GM19035 (cell line): ENCODE measurements at regions not wholly inside any gene's neighbourhood (a gene's known extent, or its start where the extent isn't known, plus 50 kb on each side); places are given as distances from the start of the nearest gene placed in this dataset.

Experiments used
- ATAC-seq: cut with Tn5 transposase; IDR thresholded peaks from one replicate; pipeline ENCODE4 v1.9.1; 2021; ENCODE audit not compliant: unreplicated experiment

DNA sequence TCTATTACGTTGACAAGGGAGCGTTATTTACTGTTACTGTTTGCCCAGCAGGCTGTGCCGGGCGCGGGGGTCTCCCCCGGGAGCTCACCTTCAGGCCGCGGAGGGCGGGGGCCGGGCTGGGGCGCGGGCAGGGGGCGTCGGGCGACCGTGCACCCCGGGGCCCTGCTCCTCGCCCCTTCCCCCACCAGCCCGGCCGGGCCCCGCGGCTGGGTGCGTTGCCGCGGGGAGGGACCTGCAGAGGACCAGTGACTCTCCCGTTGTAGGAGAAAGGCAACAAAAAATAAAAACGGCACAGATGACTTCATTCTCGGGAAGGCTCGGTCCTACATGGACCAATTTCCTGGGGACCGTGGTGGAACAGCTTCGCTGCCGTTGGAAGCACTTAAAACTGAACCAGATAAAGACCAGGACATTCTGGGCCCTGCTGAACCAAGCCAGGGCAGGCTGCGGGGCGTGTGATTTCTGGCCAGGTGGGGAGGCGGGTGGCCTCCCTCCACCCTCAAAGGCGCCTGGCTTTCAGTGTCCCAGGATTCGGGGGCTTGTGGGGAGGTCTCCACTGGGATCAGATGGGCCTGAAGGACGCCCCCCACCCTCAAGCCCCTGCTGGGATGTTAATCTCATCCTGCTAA is 57.4 kb downstream of the IGLL1 start:
- no peak for ATAC-seq

DNA sequence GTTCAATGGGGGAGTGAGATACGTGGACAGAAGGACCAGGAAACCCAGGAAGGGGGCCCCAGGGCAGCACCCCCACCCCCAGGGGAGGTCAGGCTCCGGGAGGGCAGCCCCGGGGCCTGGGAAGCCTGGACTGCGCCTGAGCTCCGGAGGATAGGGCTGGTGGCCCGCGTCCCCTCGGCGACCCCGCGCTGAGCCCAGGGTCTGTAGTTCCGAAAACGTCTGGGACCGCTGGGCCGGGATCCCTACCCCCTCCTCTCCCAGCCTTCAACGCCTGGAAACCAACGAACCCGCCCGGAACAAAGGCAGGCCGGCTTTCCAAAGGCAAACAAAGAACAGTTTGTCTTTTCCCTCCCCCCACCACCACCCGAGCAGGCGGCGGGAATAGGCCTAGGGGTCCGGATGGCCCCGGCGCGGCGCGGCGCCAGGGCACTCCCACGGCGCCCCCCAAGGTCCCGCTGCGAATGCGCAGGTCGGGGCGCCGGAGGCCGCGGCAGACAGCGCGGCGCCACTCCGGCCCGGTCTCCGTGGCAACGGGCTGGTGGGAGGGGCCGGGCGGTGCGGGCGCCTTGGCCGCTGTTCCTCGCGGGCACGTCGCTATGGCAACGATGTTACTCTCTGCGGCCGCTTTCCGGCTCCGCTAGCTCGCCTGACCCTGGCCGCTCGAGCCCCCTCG is 58.5 kb downstream of the IGLL1 start:
- ATAC-seq, result peak; percentile 81

DNA sequence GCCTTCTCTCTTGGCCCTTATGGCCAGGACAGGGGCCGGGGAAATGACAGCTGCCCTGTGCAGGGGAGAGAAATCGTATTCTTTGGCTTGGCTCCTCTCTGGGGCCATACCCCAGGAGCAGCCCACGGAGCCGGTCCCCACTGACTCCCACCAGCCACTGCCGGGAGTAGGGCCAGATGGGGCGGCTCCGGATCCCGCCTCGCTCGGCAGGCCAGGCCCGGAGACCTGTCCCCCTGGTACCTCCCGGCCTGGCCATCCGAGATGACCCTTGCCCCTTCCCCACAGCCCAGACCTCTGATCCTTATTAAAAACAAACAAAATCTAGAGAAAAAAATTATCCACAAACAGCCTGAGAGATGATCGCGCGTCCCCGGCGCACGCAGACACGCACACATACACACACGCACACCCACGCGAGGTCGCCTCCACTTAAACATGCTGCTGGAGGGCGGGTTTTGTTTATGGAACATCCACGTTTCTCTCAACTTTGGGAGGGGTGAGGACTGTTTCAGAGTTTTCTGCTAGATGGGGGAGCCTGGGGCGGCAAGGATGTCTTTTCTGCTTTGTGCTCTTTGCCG is 59.1 kb downstream of the IGLL1 start:
- no peak for ATAC-seq

DNA sequence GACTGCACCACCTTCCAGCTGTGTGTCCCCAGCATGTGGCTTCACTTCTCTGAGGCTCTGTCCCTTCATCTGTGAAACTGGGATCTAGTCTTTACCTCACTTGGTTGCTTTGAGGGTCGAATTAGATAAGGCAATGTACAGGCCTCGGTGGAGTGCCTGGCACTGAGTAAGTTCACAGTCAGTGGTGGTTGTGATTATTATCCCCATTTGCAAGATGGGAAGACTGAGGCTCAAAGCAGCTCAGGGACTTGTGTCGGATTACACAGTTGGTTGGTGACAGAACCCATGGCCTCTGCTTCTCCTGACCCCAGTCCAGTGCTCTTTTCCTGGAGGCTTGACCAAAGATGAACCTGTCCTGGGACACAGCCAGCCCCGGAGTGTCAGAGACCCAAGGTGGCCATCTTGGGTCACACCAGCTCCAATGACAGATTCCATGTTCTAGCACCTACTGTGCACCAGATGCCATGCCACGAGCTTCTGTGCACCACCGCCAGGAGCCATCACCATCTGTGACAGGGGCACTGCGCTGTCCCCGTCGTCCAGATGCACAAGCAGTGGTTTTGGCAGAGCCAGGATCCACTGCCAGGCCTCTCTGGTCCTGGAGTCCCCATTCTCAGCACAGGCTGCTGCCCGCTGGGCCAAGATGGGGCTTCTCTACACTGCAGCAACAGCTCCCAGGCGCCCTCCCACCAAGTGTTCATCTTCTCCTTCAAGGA is 60.5 kb downstream of the IGLL1 start:
- ATAC-seq, result no peak

DNA sequence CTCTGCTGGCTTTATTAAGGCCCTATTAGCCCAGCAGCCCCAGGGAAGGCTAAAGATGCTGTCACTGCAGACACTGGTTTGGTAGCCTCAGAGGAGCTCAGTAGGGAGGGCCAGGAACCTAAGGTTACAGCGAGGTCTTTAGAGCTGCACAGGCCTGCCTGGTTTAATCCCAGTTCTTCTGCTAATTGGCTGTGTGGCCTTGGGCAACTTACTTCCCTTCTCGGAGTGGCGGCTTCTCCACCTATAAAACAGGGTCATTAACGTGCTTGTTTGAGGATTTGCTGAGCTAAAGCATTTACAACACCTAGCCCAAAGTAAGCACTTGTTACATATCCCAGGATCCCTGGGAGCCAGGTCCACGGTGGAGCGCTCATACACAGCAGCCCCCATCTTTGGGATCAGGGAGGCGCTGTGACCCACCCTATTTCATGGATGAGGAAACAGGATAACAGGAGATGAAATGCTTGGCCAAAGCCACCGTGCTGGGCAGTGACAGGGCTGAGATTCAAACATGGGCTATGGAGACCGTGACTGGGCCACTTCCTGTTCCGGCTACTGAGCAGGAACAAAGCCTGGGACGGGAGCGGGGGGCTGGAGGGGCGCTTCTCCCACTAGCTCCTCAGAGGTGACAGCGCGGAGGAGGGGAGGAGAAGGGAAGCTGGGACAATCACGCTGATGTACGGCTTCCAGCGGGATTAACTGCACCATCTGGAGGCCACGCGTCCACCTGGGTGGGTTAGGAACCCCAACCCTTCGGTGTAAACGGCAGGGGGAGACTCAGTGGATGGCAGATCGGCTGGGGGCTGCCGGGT is 61.5 kb downstream of the IGLL1 start:
- ATAC-seq, result no peak

DNA sequence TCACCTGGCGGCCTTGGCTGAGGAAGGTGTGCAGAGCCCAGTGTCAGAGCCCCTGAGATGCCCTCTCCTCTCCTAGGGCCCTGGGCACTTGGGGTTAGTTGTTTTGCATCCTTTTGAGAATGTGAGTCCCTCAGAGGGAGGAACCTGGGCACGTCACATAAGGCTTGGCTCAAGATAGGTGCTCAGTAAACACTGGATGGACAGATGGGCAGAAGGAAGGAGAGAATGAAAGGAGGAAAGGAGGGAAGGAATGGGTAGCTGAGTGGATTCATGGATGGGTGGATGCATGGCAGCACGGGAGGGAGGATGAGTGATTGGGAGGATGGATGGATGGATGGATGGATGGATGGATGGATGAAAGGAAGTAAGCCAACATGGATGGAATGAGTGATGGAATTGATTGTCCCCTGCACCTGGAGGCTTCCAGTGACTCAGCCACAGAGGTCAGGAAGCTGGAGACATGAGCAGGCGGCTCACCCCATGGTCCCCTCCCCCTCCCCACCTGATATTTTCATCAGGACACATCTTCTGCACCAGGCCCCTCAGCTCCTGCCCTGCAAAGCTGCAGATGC is 62.2 kb downstream of the IGLL1 start:
- ATAC-seq, result no peak

DNA sequence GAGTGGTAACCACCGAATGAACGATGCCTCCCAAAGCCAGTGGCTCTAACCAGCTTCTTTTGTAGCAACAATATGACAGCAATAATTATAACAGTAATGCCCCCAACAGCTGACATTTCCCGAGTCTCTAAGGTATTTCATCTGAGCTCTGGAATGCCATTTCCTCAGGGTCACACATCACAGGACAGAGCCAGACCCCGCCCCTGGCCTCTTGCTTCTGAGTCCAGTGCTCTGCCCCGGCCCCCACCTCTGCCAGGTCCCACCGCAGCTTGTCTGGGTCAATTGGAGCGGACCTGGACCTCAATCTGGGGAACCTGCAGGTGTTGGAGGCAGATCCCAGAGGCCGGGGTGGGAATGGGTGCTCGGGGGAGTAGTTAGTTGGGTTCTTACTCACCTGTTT is 63.8 kb downstream of the IGLL1 start:
- no peak for ATAC-seq

DNA sequence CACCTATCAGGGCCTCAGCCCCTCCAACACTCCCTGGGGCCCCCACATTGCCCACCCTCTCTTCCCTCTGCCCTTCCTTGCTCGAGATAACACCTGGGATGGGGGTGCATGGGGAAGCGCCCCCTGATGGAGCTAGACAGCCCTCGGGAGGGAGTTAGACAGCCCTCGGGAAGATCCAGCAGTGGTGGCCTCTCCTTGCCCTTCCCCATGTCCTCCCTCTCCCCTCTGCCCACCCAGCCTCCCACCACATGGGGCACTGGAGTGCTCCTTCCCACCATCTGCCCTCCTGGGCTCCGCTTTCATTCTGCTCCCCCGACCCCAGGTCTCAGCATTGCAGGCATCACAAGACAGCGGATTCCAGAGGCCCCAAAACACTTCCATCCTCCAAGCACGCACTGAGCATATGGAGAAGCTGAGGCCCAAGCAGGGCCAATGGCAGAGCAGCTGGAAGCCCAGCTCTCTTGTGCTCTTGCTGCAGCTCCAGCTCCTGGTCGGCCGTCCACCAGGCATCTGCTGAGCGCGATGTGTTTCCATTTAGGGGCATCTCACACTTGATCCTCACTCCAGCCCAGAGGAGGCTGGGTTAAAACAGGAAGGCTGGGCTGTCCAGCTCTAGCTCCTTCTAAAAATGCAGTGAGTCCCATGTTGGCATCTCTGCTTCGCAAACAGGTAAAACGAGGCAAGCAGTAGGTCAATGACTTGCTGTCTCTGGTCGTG is 65.6 kb downstream of the IGLL1 start:
- no peak for ATAC-seq

DNA sequence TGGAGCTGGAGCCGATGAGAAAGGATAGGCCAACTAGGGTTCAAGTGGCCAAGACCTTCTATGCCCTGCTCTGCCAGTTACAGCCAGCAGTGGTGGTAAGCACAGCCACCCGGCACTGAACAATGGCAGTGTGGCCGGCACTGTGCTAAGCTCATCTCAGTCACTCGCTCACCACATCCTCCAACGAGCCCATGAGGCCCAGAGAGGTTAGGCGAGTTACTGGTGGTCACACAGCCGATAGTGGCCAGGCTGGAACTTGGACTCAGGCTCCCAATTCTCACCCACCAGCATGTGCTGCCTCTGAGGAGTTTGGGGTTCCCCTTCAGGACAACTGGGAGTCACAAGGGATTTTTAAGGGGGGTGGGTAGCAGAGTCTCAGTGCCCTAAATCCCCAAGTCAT is 66.4 kb downstream of the IGLL1 start:
- ATAC-seq, result no peak

DNA sequence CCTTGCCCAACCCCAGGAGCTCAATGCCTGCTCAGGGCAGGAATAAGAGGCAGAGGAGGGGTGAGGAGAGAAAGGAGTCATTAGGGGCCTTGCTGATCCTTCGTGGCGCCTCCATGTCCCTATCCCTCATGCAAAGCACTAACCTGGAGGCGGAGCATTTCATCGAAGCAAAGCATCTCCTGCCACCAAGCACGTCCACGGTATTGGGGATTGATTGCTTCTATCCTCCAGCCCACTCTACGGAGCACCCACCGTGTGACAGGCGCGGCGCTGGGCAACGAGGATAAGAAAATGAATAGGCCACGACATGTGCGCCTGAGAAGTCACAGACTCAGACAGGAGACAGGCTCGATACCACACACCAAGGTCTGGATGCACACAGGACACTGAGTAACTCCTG is 67.0 kb downstream of the IGLL1 start:
- ATAC-seq, result no peak

DNA sequence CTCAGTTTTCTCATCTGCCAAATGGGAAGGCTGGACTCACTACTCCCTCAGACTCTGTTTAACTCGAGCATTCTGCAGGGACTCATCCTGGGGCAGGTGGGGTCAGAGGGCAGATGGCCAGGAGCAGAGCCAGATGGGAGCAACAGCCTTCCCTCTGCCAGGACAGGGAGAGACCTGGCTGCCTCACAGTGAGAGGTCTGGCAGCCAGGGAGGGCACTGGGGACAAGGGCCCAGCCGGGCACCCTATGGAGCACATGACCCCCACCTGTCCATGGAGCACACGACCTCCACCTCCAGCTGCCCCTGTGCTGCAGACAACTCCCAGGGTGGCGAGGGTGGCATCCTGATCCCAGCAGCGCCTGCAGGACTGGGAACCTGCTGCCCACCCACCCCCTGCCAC is 67.4 kb downstream of the IGLL1 start:
- no peak for ATAC-seq

DNA sequence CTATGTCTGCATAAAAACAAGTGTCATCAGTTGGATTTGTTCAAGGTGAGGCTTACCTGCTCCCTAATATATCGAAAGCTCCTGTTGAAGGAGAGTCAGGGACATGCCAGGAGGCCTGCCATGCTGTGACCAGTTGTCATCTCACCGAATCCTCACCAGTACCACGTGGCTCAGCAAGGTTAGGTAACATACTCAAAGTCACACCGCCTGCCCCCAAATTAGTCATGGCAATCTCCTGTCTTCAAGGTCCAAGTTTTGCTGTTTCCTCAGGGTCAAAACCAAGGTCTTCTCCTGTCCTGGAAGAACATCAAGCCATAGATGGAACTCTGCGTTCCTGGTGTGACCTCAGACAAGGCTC is 67.8 kb downstream of the IGLL1 start:
- no peak for ATAC-seq

DNA sequence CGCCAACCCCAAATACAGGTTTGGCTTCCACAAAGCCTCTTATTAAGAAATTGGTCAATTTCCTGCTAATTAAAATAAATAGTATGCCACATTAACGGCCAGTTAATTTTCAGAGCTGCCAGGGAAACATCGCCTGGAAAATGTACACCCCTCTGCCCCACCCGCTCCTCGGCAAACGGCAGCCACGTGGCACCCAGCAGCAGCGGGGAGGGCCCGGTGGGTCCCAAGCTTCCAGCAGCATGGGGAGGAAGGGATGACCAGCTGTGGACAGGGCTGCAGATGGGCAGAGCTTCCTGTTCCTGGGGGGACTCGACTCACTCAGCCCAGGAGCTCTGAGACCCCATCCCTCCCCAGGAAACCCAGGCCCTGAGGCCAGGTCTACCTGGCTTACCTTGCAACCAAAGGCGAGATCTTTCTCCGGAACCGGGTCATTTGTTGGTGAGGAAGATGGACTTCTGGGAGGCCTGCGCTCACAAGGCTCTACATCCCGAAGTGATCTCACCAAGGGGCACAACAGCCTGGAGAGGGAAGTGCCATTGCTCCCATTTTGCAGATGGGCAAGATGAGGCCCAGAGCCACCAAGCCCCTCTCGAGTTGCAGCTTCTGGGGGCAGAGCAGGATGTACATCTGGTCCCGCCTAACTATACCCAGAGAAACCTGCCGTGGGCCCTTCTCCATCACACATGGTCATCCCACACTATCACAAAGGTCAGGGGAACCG is 68.3 kb downstream of the IGLL1 start:
- no peak for ATAC-seq

DNA sequence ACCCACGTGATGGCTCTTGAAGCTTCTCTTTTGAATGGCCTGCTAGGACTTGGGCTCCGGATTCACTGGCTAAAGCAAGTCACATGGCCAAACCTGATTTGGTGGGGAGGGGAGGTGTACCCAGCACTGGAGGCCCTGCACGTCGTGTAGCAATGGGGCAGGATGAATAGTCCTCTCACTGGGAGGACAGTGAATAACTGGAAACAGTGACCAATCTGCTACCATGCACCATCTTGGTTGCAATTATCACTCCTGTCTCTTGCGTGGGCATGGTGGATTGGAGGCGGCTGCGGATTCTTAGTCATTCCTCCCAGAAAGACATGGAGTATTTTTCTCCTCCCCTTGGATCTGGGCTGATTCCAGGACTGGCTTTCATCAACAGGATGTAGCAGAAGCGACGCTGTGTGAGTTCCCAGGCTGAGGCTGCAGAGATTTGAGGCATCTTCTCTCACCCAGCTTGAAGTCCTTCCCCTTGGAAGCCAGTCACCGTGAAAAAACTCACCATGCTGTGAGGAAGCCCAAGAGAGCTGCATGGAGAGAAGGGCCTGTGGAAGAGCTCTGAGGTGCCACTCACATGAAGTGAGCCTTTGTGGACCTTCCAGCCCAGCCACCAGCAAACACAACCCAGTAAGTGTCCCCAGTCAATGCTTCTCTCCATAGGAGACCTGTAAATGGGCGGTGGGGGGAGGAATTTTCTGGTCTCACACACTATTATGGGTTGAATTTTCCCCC is 70.4 kb downstream of the IGLL1 start:
- no peak for ATAC-seq

DNA sequence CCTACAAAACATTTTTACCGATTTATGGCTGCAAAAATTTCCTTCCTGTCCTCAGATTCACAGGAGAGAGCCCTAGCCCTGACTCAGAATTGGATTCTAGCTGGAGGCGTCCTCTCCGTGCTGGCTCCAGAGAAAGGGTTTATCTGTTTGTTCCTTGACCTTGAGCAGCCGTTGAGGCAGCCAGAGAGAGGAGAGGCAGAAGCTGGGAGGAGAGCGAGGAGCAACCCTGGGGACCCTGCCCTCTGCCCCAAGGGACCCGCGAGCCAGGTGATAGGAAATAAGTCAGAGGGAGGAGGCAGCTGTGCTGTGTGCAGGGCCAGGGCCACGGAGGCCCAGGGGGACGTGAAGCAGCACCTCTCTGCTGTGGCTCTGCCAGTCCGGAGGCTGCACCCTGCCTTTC is 75.6 kb downstream of the IGLL1 start:
- no peak for ATAC-seq

DNA sequence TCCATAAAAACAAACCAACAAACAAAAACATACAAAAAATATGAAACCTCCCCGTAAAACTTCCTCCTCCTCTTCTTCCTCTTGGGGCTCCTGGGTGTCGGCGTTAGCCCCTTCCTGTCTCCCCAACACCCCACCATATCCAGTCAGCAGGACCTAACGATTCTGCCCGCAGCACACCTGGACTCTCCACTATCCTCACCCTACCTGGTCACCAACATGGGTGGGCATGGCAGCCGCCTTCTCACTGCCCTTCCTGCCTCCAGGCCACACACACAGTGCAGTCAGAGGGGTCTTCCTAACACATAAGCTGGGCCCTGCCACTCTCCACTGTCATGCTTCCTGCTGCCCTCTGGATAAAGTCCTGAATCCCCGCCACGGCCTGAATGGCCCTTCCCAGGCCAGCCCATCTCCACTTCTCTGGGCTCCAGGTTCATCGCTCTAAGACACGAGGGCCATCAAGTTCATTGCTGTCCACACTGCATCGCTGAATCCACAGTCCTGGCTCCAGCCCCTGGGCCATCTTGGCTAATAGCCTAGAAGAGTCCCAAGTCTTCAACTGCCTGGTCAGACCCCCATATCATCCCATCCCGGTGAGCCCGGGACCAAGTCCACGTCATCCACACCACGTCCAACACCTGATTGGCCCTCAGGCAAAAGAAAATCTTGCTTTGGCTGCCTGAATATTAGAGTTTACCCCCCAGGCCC is 76.2 kb downstream of the IGLL1 start:
- no peak for ATAC-seq

DNA sequence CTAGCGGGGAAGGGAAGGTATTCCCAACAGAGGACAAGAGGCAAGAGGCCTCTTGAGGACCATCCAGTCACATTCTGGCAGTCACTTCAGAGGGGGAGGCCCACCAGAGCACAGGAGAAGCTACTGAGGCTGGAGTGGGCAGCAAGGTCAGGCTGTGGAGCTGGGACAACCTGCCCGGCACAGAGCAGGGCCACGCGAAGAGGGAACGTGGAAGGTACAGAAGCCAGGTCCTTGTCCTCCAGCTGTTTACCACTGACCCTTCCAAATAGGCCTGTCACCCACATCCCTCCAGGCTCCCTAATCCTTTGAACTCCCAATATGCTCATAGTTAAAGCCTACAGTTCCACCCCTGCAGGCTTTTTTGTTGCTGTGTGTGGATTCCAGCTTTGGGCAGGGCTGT is 76.9 kb downstream of the IGLL1 start:
- no peak for ATAC-seq

DNA sequence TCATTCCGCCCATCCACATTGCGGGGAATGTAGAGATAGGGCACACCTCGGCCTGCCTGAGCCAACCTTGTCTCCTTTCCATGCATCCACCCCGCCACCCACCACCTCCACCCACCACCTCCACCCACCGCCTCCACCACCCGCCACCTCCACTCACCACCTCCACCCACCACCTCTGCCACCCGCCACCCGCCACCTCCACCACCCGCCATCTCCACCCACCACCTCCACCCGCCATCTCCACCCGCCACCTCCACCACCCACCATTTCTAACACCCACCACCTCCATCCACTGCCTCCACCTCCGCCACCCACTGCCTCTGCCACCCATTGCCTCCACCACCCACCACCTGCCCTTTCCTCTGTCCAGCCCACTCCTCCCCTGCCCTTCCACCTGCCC is 78.4 kb downstream of the IGLL1 start:
- no peak for ATAC-seq

DNA sequence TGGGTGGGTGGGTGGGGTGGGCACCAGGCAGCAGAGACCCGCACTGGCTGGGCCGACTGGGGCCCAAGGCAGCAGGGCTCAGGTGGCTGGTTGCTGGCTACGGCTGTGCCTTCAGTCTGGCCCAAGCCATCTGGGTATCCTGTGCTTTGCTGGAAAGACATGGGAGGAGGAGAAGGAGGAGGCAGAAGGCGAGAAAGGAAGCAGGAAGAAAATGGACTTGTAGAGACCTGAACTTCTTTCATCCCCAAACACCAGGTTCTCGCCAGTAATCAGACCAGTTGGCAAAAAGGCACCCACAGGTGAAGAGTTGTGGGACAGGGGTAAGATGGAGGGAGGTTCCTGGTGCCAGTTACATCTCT is 78.8 kb downstream of the IGLL1 start:
- ATAC-seq, result no peak
